ENCODE measurements at regions not wholly inside any gene's neighbourhood (a gene's known extent, or its start where the extent isn't known, plus 50 kb on each side); places are given as distances from the start of the nearest gene placed in this dataset.
A peak's percentile ranks its signal among the peaks of the same experiment; 100 is the strongest.

- no peak for ATAC-seq
- intact Hi-C loops (cut with DNase I), result no loop called here
- DNase-seq (ENCODE audit: missing footprints), result no peak
These were observed 432.6 kb upstream of the MMADHC start for GRCh38 chr2:150020221-150020620.

GRCh38 chr2:150019063-150019462 is 431.5 kb upstream of the MMADHC start:
- no peak for ATAC-seq
- intact Hi-C loops (cut with DNase I), result no loop called here
- DNase-seq (ENCODE audit: missing footprints), result no peak

- DNase-seq (ENCODE audit: missing footprints), result no peak
- peak; percentile 70 for ATAC-seq
These were observed 425.4 kb upstream of the MMADHC start for GRCh38 chr2:150012986-150013385.

GRCh38 chr2:150011161-150011730 is 423.7 kb upstream of the MMADHC start:
- intact Hi-C loops (cut with DNase I), result no loop called here
- DNase-seq (ENCODE audit: missing footprints) (no peak), ATAC-seq (no peak)

More at GRCh38 chr2:150012986-150013385, 425.4 kb upstream of the MMADHC start:
- intact Hi-C loops (cut with DNase I), result no loop called here

- DNase-seq (ENCODE audit: missing footprints), result no peak
- ATAC-seq, result no peak
- intact Hi-C loops (cut with DNase I), result no loop called here
These were observed 421.3 kb upstream of the MMADHC start for GRCh38 chr2:150008901-150009300.

GRCh38 chr2:150007815-150008430 is 420.3 kb upstream of the MMADHC start:
- DNase-seq (ENCODE audit: missing footprints), result no peak
- intact Hi-C loops (cut with DNase I), result no loop called here
- no peak for ATAC-seq

GRCh38 chr2:150006591-150006990 is 419.0 kb upstream of the MMADHC start:
- DNase-seq (ENCODE audit: missing footprints) (no peak), ATAC-seq (no peak)
- intact Hi-C loops (cut with DNase I), result no loop called here

GRCh38 chr2:150003544-150003943 is 416.0 kb upstream of the MMADHC start:
- DNase-seq (ENCODE audit: missing footprints) (no peak), ATAC-seq (no peak)
- intact Hi-C loops (cut with DNase I), result no loop called here

- intact Hi-C loops (cut with DNase I), result no loop called here
- DNase-seq (ENCODE audit: missing footprints), result no peak
These were observed 414.2 kb upstream of the MMADHC start for GRCh38 chr2:150001788-150002187.

GRCh38 chr2:149996901-149997300 is 409.3 kb upstream of the MMADHC start:
- ATAC-seq, result no peak
- intact Hi-C loops (cut with DNase I), result no loop called here
- DNase-seq (ENCODE audit: missing footprints), result no peak

More at GRCh38 chr2:150001788-150002187, 414.2 kb upstream of the MMADHC start:
- no peak for ATAC-seq

- intact Hi-C loops (cut with DNase I), result no loop called here
- ATAC-seq, result no peak
- DNase-seq (ENCODE audit: missing footprints), result no peak
These were observed 406.6 kb upstream of the MMADHC start for GRCh38 chr2:149994057-149994728.

GRCh38 chr2:149993316-149993715 is 405.7 kb upstream of the MMADHC start:
- intact Hi-C loops (cut with DNase I), result no loop called here
- ATAC-seq (no peak), DNase-seq (ENCODE audit: missing footprints) (no peak)

GRCh38 chr2:149991576-149991975 is 404.0 kb upstream of the MMADHC start:
- intact Hi-C loops (cut with DNase I), result no loop called here
- ATAC-seq (no peak), DNase-seq (ENCODE audit: missing footprints) (no peak)

- DNase-seq (ENCODE audit: missing footprints) (no peak), ATAC-seq (no peak)
- intact Hi-C loops (cut with DNase I), result no loop called here
These were observed 403.4 kb upstream of the MMADHC start for GRCh38 chr2:149990965-149991364.

- DNase-seq (ENCODE audit: missing footprints) (no peak), ATAC-seq (no peak)
- intact Hi-C loops (cut with DNase I), result no loop called here
These were observed 402.0 kb upstream of the MMADHC start for GRCh38 chr2:149989447-149990063.

GRCh38 chr2:149988361-149988760 is 400.8 kb upstream of the MMADHC start:
- intact Hi-C loops (cut with DNase I), result no loop called here

GRCh38 chr2:149986861-149987260 is 399.3 kb upstream of the MMADHC start:
- no peak for DNase-seq (ENCODE audit: missing footprints)
- intact Hi-C loops (cut with DNase I), result no loop called here
- ATAC-seq, result no peak

More at GRCh38 chr2:149988361-149988760, 400.8 kb upstream of the MMADHC start:
- DNase-seq (ENCODE audit: missing footprints) (no peak), ATAC-seq (no peak)

GRCh38 chr2:149984311-149984710 is 396.7 kb upstream of the MMADHC start:
- intact Hi-C loops (cut with DNase I), result no loop called here
- no peak for ATAC-seq
- DNase-seq (ENCODE audit: missing footprints), result no peak

- no peak for DNase-seq (ENCODE audit: missing footprints)
- peak; percentile 56 for ATAC-seq
- intact Hi-C loops (cut with DNase I), result no loop called here
These were observed 384.5 kb upstream of the MMADHC start for GRCh38 chr2:149972066-149972465.

Measured in Right ventricle myocardium inferior (tissue), 1 donor.